GM12875 (cell line): ENCODE measurements at regions not wholly inside any gene's neighbourhood (a gene's known extent, or its start where the extent isn't known, plus 50 kb on each side); places are given as distances from the start of the nearest gene placed in this dataset.

Experiments
- H3K4me3 ChIP-seq: one replicate; pipeline ENCODE4 v1.5.1; 2011; ENCODE audit warnings: low read depth, low read length, control low read depth
- TF ChIP-seq, protein P1 (sequence below): IDR thresholded peaks from 2 replicates; pipeline ENCODE4 v1.5.1; 2011; ENCODE audit warnings: low read depth, mild to moderate bottlenecking, control low read depth, inconsistent platforms, low read length, moderate library complexity, borderline replicate concordance; ENCODE audit not compliant: insufficient read depth

DNA sequence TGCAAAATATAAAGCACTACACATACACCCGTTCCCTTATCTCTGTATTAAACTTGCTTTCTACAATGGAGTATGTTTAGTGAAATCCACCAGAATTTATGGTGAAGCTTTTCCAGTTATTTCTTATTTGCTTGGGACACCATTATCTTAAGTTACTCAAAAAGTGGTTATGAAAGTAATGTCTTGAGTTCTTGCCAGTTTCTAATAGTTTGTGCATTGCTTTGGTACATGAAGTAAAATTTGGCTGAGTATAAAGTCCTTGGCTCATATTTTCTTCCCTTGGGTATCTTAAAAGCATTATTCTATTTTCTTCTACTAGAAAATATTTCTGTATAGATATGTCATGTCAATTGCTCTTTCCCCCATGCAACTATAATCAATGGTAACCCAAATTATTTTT, 85.2 kb downstream of the POLR1F start:
- no peak overlapping the region for H3K4me3 ChIP-seq
- TF ChIP-seq, protein P1, sequence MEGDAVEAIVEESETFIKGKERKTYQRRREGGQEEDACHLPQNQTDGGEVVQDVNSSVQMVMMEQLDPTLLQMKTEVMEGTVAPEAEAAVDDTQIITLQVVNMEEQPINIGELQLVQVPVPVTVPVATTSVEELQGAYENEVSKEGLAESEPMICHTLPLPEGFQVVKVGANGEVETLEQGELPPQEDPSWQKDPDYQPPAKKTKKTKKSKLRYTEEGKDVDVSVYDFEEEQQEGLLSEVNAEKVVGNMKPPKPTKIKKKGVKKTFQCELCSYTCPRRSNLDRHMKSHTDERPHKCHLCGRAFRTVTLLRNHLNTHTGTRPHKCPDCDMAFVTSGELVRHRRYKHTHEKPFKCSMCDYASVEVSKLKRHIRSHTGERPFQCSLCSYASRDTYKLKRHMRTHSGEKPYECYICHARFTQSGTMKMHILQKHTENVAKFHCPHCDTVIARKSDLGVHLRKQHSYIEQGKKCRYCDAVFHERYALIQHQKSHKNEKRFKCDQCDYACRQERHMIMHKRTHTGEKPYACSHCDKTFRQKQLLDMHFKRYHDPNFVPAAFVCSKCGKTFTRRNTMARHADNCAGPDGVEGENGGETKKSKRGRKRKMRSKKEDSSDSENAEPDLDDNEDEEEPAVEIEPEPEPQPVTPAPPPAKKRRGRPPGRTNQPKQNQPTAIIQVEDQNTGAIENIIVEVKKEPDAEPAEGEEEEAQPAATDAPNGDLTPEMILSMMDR: no peak

DNA sequence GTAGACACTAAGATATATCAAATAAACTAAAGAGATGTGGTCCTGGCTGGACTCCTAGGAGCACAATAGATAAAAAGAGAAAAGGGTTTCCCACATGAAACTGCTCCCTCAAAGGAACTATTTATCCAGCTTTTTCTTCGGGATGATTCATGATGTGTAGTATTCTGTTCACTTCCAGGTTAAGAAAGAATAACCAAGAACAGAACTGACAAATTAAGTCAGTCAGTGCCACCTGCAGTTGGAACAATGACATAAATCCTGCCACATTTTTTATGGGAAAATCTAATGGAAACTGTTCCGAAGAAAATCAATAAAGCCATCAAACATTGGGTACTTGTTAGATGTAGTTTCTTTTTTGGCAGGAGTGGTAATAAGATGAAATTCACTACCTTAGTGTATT, 87.1 kb downstream of the POLR1F start:
- TF ChIP-seq, protein P1: no peak
- no peak overlapping the region for H3K4me3 ChIP-seq

DNA sequence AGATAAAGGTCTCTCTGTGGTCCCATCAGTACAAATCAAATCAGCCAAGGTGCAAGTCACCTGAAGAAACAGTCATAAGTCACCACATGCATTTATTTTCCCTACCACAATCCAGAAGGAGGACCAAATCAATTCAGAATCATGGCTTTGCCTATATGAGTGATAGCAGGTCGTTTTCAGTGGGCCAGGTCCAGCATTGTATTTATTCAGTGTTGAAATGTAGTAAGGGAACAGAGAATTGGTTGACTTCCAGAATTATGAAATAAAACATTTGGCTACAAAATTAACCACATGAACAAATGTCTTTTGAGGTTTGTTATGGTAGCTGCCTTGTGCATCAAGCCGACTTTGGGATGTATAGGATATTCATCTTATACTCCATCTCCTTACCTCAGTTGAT, 88.4 kb downstream of the POLR1F start:
- TF ChIP-seq, protein P1: no peak
- H3K4me3 ChIP-seq: no peak overlapping the region

DNA sequence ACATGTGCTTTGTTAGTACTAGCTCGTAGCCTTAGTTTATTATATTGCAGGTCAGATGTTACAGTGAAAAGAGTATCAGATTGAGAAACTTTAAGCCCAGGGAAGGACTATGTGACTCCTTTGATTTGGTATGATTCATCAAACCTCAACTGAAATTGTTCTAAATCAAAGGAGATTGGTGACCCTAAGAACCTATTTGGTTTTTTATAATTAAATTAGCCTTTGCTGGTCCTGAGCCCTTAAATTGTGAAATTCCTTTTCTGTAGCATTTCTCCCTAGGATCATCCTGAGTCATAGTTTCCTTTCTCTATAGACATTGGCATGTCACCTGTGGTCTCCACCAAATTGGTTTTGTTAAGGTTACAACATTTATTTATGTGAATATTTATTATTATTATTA, 89.7 kb downstream of the POLR1F start:
- TF ChIP-seq, protein P1: no peak
- no peak overlapping the region for H3K4me3 ChIP-seq

DNA sequence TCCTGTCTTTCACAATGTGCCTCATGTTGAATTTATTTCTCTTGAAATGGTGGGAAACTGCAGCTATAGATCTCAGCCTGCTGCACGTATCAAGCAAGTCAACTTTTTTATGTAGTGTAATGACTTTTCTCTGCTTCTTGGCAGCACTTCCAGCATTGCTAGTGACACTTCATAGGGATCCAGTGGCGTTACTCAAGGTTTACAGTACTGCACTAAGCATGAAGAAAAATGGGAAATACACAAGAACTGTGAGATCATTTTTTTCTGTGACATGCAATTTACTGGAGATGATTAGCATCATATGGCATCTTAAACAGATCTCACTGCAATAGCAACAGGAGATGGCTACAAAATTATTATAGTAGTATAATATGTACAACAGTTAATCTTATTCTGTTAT, 90.9 kb downstream of the POLR1F start:
- TF ChIP-seq, protein P1: no peak
- H3K4me3 ChIP-seq: no peak overlapping the region

DNA sequence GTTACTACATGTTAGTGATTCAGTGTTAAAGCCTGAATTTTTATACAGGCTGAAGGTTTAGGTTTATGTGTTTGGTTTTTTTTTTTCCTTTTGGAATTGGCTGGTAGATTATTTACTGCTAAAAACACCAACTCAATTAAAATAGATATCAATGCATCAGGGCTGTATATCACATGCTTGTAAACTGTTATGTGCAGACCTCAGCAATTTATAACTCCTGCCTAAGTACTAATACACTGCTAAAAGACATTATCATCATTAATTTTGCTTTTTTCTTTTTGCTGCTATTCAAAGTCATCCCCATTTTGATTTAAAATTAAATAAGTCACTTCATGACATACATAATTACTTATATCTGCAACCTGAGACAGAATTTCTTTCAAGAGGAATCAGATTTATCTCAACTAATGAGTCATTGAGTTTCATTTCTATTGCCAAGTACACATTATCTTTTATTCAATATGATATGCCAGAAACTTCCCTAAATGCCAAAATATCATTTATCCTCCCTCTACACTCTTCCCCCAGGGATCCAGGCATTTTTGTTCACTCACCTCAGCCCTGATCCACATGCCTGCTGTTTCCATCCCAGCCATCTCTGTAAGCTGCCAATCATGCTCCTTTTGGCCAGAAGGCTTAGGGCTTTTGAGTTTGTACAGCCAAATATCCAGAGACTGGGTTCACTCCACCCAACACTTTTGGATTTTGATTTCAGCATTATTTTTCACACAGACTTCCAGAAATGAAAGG, 98.5 kb downstream of the POLR1F start:
- no peak overlapping the region for H3K4me3 ChIP-seq
- TF ChIP-seq, protein P1: no peak

DNA sequence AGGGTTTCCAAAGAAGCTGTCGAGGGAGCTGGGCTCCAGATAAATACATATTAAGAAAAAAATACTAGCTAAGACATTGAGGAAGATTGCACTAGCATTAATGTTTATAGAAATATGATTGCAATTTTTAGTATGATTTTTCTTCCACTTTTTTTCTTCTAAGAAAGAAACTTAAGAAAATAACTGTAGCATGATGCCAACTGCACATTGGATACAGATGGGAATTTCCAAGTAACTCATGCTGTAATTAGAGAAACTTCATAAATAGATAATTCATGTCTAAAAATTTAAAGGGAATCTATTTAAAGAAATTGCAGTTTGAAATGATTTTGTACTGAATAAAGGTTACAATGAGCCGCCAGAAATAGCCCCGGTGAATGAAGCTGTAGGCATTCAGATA, 119.4 kb downstream of the POLR1F start:
- TF ChIP-seq, protein P1: no peak

More for the DNA sequence above, 119.4 kb downstream of the POLR1F start:
- no peak overlapping the region for H3K4me3 ChIP-seq
